C4-2B (cell line): ENCODE measurements at regions not wholly inside any gene's neighbourhood (a gene's known extent, or its start where the extent isn't known, plus 50 kb on each side); places are given as distances from the start of the nearest gene placed in this dataset.

Experiments
- ZFX ChIP-seq: fragments of 450-650 bp; IDR thresholded peaks from 2 replicates; pipeline ENCODE4 v1.6.1; 2017
- TF ChIP-seq, protein P1 (sequence below): fragments of 450-650 bp; conservative IDR thresholded peaks from 2 replicates; pipeline ENCODE4 v1.5.1; 2017; ENCODE audit warnings: mild to moderate bottlenecking

DNA sequence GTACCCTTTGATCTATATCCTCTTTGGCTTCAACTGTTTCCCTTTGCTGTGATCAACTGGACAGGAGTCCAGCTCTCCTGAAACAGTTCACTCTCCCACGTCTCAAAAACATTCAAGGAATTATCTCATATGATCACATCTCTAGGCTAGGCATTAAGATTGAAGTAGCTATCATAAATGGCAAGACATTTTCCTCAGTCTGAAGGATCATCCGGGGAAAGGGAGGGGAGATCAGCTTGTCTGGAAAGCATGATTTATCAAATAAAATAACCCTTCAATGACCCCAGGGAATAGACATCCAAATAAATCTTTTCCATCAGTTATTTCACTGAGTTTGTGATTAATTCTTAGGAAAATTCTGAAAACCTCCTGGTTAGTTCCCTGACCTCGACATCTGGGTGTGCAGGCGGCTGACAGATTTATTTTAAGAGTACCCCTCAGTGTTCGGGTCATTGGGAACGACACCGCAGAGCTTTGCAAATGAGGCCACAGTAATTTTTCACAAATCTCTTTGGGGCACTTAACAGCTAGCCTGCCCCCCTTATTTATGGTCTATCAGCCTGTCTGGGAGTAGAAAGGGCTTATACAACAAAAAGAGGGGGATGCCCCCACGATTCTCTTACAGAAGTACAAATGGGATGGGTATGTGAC, 65.8 kb downstream of the NSMCE3 start:
- TF ChIP-seq, protein P1, sequence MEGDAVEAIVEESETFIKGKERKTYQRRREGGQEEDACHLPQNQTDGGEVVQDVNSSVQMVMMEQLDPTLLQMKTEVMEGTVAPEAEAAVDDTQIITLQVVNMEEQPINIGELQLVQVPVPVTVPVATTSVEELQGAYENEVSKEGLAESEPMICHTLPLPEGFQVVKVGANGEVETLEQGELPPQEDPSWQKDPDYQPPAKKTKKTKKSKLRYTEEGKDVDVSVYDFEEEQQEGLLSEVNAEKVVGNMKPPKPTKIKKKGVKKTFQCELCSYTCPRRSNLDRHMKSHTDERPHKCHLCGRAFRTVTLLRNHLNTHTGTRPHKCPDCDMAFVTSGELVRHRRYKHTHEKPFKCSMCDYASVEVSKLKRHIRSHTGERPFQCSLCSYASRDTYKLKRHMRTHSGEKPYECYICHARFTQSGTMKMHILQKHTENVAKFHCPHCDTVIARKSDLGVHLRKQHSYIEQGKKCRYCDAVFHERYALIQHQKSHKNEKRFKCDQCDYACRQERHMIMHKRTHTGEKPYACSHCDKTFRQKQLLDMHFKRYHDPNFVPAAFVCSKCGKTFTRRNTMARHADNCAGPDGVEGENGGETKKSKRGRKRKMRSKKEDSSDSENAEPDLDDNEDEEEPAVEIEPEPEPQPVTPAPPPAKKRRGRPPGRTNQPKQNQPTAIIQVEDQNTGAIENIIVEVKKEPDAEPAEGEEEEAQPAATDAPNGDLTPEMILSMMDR: no peak
- no peak for TF ChIP-seq ZFX
